HUES6 (cell line): ENCODE measurements at regions not wholly inside any gene's neighbourhood (a gene's known extent, or its start where the extent isn't known, plus 50 kb on each side); places are given as distances from the start of the nearest gene placed in this dataset.

Experiments
- H3K27ac ChIP-seq: 2 replicates; pipeline ENCODE4 v1.7.0; 2013; ENCODE audit warnings: low read depth, mild to moderate bottlenecking, low read length, inconsistent platforms
- H3K27me3 ChIP-seq: 2 replicates; pipeline ENCODE4 v1.6.1; 2013; ENCODE audit warnings: low read length; ENCODE audit not compliant: control insufficient read depth, insufficient read depth
- H3K36me3 ChIP-seq: 2 replicates; pipeline ENCODE4 v1.6.1; 2013; ENCODE audit warnings: low read length; ENCODE audit not compliant: control insufficient read depth, insufficient read depth
- H3K4me1 ChIP-seq: 2 replicates; pipeline ENCODE4 v1.6.1; 2013; ENCODE audit warnings: low read length; ENCODE audit not compliant: control insufficient read depth, insufficient read depth
- H3K4me3 ChIP-seq: 2 replicates; pipeline ENCODE4 v1.5.1; 2013; ENCODE audit warnings: low read depth, low read length
- H3K9ac ChIP-seq: one replicate; pipeline ENCODE4 v1.6.1; 2013; ENCODE audit warnings: mild to moderate bottlenecking, low read length
- H3K9me3 ChIP-seq: 2 replicates; pipeline ENCODE4 v1.6.1; 2013; ENCODE audit warnings: low read depth, low read length; ENCODE audit not compliant: control insufficient read depth, insufficient read depth

GRCh38 chr3:30260762-30261161, 345.6 kb upstream of the TGFBR2 start:
- no peaks in the 10 kb centered on the region for H3K36me3 ChIP-seq
- 0 out of 2 replicates have a peak, but pooled peaks cover 1% of the 10 kb centered on the region for H3K9me3 ChIP-seq
- 0 out of 2 replicates have a peak, but pooled peaks cover 3% of the 10 kb centered on the region for H3K27me3 ChIP-seq
- no peak overlapping the region for H3K27ac ChIP-seq
- no peak overlapping the region for H3K4me3 ChIP-seq
- H3K4me1 ChIP-seq = peaks cover 21% of the 10 kb centered on the region
- no peak overlapping the region for H3K9ac ChIP-seq

- H3K27ac ChIP-seq = no peak overlapping the region
Measured at GRCh38 chr3:30263238-30263924, 343.0 kb upstream of the TGFBR2 start.

GRCh38 chr3:30263925-30264313, 342.5 kb upstream of the TGFBR2 start:
- no peaks in the 10 kb centered on the region for H3K36me3 ChIP-seq
- H3K4me3 ChIP-seq = no peak overlapping the region
- H3K9me3 ChIP-seq = peaks cover 9% of the 10 kb centered on the region; the same call in 1 of the 2 replicates
- no peak overlapping the region for H3K9ac ChIP-seq
- H3K27me3 ChIP-seq = no peaks in the 10 kb centered on the region
- H3K27ac ChIP-seq = no peak overlapping the region
- peaks cover 10% of the 10 kb centered on the region for H3K4me1 ChIP-seq

More at GRCh38 chr3:30263238-30263924, 343.0 kb upstream of the TGFBR2 start:
- Histone ChIP-seq H3K36me3 (no peaks in the 10 kb centered on the region), H3K9me3 (peaks cover 9% of the 10 kb centered on the region; the same call in 1 of the 2 replicates), H3K27me3 (no peaks in the 10 kb centered on the region), H3K4me3 (no peak overlapping the region), H3K4me1 (peaks cover 16% of the 10 kb centered on the region), H3K9ac (no peak overlapping the region)

GRCh38 chr3:30266524-30266923, 339.9 kb upstream of the TGFBR2 start:
- peaks cover 9% of the 10 kb centered on the region; the same call in 1 of the 2 replicates for H3K9me3 ChIP-seq
- no peaks in the 10 kb centered on the region for H3K4me1 ChIP-seq
- no peaks in the 10 kb centered on the region for H3K36me3 ChIP-seq
- H3K27me3 ChIP-seq = no peaks in the 10 kb centered on the region
- no peak overlapping the region for H3K4me3 ChIP-seq
- no peak overlapping the region for H3K9ac ChIP-seq
- no peak overlapping the region for H3K27ac ChIP-seq

GRCh38 chr3:30268288-30268687, 338.1 kb upstream of the TGFBR2 start:
- Histone ChIP-seq H3K36me3 (no peaks in the 10 kb centered on the region), H3K9me3 (peaks cover 9% of the 10 kb centered on the region; the same call in 1 of the 2 replicates), H3K27me3 (no peaks in the 10 kb centered on the region), H3K4me1 (no peaks in the 10 kb centered on the region), H3K4me3 (no peak overlapping the region), H3K27ac (no peak overlapping the region), H3K9ac (no peak overlapping the region)

- Histone ChIP-seq H3K9me3 (peaks cover 9% of the 10 kb centered on the region; the same call in 1 of the 2 replicates), H3K36me3 (no peaks in the 10 kb centered on the region), H3K27me3 (no peaks in the 10 kb centered on the region), H3K4me1 (no peaks in the 10 kb centered on the region), H3K4me3 (no peak overlapping the region), H3K27ac (no peak overlapping the region), H3K9ac (no peak overlapping the region)
Measured at GRCh38 chr3:30269751-30270445, 336.5 kb upstream of the TGFBR2 start.

- Histone ChIP-seq H3K9me3 (peaks cover 17% of the 10 kb centered on the region; the same call in 1 of the 2 replicates), H3K4me1 (no peaks in the 10 kb centered on the region), H3K9ac (no peak overlapping the region), H3K27ac (no peak overlapping the region), H3K36me3 (no peaks in the 10 kb centered on the region), H3K4me3 (no peak overlapping the region), H3K27me3 (no peaks in the 10 kb centered on the region)
Measured at GRCh38 chr3:30271781-30272180, 334.6 kb upstream of the TGFBR2 start.

GRCh38 chr3:30273304-30274072, 332.9 kb upstream of the TGFBR2 start:
- peaks cover 27% of the 10 kb centered on the region for H3K9me3 ChIP-seq
- H3K4me1 ChIP-seq = no peaks in the 10 kb centered on the region
- no peaks in the 10 kb centered on the region for H3K36me3 ChIP-seq
- no peak overlapping the region for H3K4me3 ChIP-seq
- H3K27me3 ChIP-seq = no peaks in the 10 kb centered on the region
- H3K9ac ChIP-seq = no peak overlapping the region
- H3K27ac ChIP-seq = no peak overlapping the region

- Histone ChIP-seq H3K4me3 (no peak overlapping the region), H3K9ac (no peak overlapping the region), H3K27ac (no peak overlapping the region), H3K36me3 (no peaks in the 10 kb centered on the region), H3K4me1 (no peaks in the 10 kb centered on the region), H3K27me3 (no peaks in the 10 kb centered on the region), H3K9me3 (peaks cover 47% of the 10 kb centered on the region)
Measured at GRCh38 chr3:30277494-30277893, 328.9 kb upstream of the TGFBR2 start.

GRCh38 chr3:30281526-30281925, 324.9 kb upstream of the TGFBR2 start:
- Histone ChIP-seq H3K27ac (no peak overlapping the region), H3K36me3 (no peaks in the 10 kb centered on the region), H3K9me3 (peaks cover 36% of the 10 kb centered on the region), H3K4me3 (no peak overlapping the region), H3K9ac (no peak overlapping the region), H3K4me1 (peaks cover 6% of the 10 kb centered on the region), H3K27me3 (no peaks in the 10 kb centered on the region)
